GM12878 (cell line): ENCODE measurements at regions not wholly inside any gene's neighbourhood (a gene's known extent, or its start where the extent isn't known, plus 50 kb on each side); places are given as distances from the start of the nearest gene placed in this dataset.

Experiments used
- NFYB ChIP-seq: IDR thresholded peaks from 2 replicates; pipeline ENCODE4 v1.6.1; 2011; ENCODE audit warnings: low read depth, mild to moderate bottlenecking, low read length, improper control_type of control experiment, moderate library complexity; ENCODE audit not compliant: insufficient read depth
- TF ChIP-seq, protein P1 (sequence below), 3 experiments: IDR thresholded peaks in 2 of 3; conservative IDR thresholded peaks in 1 of 3; 2 replicates each; pipeline ENCODE4 v1.5.1; 2011; ENCODE audit warnings: low read depth in 3 of 3, low read length in 3 of 3, mild to moderate bottlenecking in 3 of 3, control low read depth in 2 of 3, moderate library complexity in 2 of 3, inconsistent platforms in 1 of 3, mixed read lengths in 1 of 3; ENCODE audit not compliant: control insufficient read depth in 2 of 3, insufficient read depth in 1 of 3; ENCODE audit errors: extremely low read depth in 1 of 3

- TF ChIP-seq NFYB = no peak
- TF ChIP-seq, protein P1, sequence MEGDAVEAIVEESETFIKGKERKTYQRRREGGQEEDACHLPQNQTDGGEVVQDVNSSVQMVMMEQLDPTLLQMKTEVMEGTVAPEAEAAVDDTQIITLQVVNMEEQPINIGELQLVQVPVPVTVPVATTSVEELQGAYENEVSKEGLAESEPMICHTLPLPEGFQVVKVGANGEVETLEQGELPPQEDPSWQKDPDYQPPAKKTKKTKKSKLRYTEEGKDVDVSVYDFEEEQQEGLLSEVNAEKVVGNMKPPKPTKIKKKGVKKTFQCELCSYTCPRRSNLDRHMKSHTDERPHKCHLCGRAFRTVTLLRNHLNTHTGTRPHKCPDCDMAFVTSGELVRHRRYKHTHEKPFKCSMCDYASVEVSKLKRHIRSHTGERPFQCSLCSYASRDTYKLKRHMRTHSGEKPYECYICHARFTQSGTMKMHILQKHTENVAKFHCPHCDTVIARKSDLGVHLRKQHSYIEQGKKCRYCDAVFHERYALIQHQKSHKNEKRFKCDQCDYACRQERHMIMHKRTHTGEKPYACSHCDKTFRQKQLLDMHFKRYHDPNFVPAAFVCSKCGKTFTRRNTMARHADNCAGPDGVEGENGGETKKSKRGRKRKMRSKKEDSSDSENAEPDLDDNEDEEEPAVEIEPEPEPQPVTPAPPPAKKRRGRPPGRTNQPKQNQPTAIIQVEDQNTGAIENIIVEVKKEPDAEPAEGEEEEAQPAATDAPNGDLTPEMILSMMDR (IDR thresholded peaks at IDR 0.05 in 2 of 3, conservative IDR thresholded peaks at IDR 0.05 in 1 of 3; ENCODE audit: control insufficient read depth in 2 of 3, extremely low read depth in 1 of 3, insufficient read depth in 1 of 3, low read depth in 3 of 3, low read length in 3 of 3) = no peak
Measured at GRCh38 chr2:102871707-102872106, 109.9 kb downstream of the TMEM182 start.
